HG03342 (cell line): ENCODE measurements at regions not wholly inside any gene's neighbourhood (a gene's known extent, or its start where the extent isn't known, plus 50 kb on each side); places are given as distances from the start of the nearest gene placed in this dataset.

Experiments used
- ATAC-seq: cut with Tn5 transposase; IDR thresholded peaks from one replicate; pipeline ENCODE4 v1.9.1; 2021; ENCODE audit warnings: mild to moderate bottlenecking, moderate library complexity; ENCODE audit not compliant: unreplicated experiment

- ATAC-seq = no peak
Observed at GRCh38 chr2:45256173-45256866, 247.1 kb upstream of the SIX2 start.

- ATAC-seq = no peak
Observed at GRCh38 chr2:45255563-45255962, 246.3 kb upstream of the SIX2 start.

GRCh38 chr2:45254025-45254424, 244.8 kb upstream of the SIX2 start:
- ATAC-seq = no peak

GRCh38 chr2:45253151-45253550, 243.9 kb upstream of the SIX2 start:
- no peak for ATAC-seq

GRCh38 chr2:45250176-45250575, 240.9 kb upstream of the SIX2 start:
- no peak for ATAC-seq

GRCh38 chr2:45248214-45248613, 239.0 kb upstream of the SIX2 start:
- ATAC-seq = no peak

- no peak for ATAC-seq
Observed at GRCh38 chr2:45244928-45245327, 235.7 kb upstream of the SIX2 start.

GRCh38 chr2:45242161-45242741, 233.0 kb upstream of the SIX2 start:
- ATAC-seq = no peak

GRCh38 chr2:45241061-45241561, 231.9 kb upstream of the SIX2 start:
- ATAC-seq = no peak

- ATAC-seq = no peak
Observed at GRCh38 chr2:45237850-45238542, 228.7 kb upstream of the SIX2 start.

- no peak for ATAC-seq
Observed at GRCh38 chr2:45237128-45237527, 227.9 kb upstream of the SIX2 start.

- ATAC-seq = no peak
Observed at GRCh38 chr2:45236268-45236667, 227.0 kb upstream of the SIX2 start.

GRCh38 chr2:45233301-45233700, 224.0 kb upstream of the SIX2 start:
- no peak for ATAC-seq

GRCh38 chr2:45232818-45233217, 223.6 kb upstream of the SIX2 start:
- ATAC-seq = no peak

GRCh38 chr2:45229411-45229810, 220.2 kb upstream of the SIX2 start:
- ATAC-seq = no peak

- ATAC-seq = no peak
Observed at GRCh38 chr2:45227347-45227746, 218.1 kb upstream of the SIX2 start.

GRCh38 chr2:45224993-45225380, 215.7 kb upstream of the SIX2 start:
- no peak for ATAC-seq

GRCh38 chr2:45224321-45224992, 215.2 kb upstream of the SIX2 start:
- ATAC-seq = no peak

GRCh38 chr2:45223531-45223930, 214.3 kb upstream of the SIX2 start:
- no peak for ATAC-seq

- no peak for ATAC-seq
Observed at GRCh38 chr2:45220227-45220626, 211.0 kb upstream of the SIX2 start.

GRCh38 chr2:45218931-45219339, 209.7 kb upstream of the SIX2 start:
- ATAC-seq = no peak

- no peak for ATAC-seq
Observed at GRCh38 chr2:45218297-45218696, 209.0 kb upstream of the SIX2 start.
